Epithelial cell of esophagus (primary cell): ENCODE measurements at regions not wholly inside any gene's neighbourhood (a gene's known extent, or its start where the extent isn't known, plus 50 kb on each side); places are given as distances from the start of the nearest gene placed in this dataset.
A peak's percentile ranks its signal among the peaks of the same experiment; 100 is the strongest.

ENCODE experiments used
- DNase-seq: peaks from one replicate; pipeline ENCODE4 v3.0.0; 2010; ENCODE audit warnings: low read depth
- H3K4me3 ChIP-seq: 2 replicates; pipeline ENCODE4 v1.5.1; 2011; ENCODE audit warnings: mild to moderate bottlenecking, low read length, control low read depth
- TF ChIP-seq, protein P1 (sequence below): IDR thresholded peaks from 2 replicates; pipeline ENCODE4 v1.5.1; 2011; ENCODE audit warnings: low read depth, mild to moderate bottlenecking, low read length, control low read depth, inconsistent platforms; ENCODE audit not compliant: insufficient read depth; ENCODE audit errors: missing control alignments

DNA sequence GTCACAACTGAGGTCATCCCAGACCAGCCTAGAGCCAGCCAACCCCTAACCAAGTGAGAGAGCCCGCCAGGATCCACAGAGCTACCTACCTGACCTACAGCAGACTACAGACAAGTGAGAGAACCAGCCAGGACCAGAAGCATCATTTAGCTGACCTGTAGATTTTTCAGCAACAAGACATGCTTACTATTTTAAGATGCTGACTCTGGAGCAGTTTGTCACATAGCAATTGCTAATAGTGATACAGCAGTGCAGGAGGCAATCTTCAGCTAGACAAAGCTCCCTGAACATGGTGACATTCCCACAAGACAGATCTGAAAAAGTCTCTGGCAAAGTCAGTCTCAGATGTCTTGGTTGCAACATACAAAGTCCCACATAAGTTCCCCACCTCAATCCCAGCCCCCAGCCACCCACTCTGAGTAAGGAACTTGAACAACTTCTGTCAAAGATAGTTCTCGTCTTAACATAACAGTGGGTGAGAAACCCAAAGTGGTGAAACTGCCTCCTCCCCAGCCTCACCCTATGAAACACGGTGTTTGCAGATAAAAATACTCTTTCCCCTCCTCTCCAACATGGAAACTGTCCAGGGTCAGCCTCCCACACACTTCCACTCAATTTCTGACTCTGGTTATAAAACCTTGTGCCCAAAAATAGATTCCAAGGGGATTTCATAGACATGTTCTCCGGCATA is 120.3 kb upstream of the SLC6A11 start:
- no peak overlapping the region for H3K4me3 ChIP-seq
- TF ChIP-seq, protein P1, sequence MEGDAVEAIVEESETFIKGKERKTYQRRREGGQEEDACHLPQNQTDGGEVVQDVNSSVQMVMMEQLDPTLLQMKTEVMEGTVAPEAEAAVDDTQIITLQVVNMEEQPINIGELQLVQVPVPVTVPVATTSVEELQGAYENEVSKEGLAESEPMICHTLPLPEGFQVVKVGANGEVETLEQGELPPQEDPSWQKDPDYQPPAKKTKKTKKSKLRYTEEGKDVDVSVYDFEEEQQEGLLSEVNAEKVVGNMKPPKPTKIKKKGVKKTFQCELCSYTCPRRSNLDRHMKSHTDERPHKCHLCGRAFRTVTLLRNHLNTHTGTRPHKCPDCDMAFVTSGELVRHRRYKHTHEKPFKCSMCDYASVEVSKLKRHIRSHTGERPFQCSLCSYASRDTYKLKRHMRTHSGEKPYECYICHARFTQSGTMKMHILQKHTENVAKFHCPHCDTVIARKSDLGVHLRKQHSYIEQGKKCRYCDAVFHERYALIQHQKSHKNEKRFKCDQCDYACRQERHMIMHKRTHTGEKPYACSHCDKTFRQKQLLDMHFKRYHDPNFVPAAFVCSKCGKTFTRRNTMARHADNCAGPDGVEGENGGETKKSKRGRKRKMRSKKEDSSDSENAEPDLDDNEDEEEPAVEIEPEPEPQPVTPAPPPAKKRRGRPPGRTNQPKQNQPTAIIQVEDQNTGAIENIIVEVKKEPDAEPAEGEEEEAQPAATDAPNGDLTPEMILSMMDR: no peak
- DNase-seq: no peak

DNA sequence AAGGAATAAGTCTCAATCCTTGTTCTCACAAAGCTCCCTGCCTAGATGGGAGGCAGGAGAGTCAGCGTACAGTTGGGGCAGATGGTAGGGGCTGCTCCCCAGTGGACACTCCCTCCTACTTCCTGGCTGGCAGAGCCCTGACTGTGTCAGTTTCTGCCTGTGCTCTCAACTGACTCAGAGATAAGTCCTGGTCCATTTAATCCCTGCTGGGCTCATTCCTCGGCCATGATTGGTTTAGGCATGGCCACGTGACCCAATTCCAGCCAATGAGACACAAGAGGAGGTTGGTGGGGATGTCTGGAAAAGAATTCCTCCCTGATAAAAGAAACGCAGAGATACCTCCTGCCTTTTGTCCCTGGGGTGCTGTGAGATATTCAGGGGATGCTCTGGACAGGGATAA is 118.1 kb upstream of the SLC6A11 start:
- TF ChIP-seq, protein P1: no peak
- peak; percentile 26 for DNase-seq
- no peak overlapping the region for H3K4me3 ChIP-seq

DNA sequence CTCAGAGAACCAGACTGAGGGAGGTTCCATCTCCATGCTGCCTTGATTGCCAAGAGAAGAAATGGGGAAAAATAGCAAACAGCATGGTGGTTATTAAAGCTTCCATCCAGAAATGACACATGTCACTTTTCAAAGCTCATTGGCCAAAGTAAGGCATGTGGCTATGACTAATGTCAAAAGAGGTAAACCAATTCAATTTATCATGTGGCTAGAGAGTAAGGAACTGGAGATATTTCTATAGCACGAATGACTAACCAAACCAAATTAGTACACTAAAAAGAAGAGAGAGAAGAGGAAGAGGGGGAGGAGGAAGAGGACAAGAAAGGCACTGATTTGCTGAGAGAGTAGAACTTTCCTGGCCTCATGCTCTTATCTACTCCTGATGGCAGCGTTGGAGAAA is 115.2 kb upstream of the SLC6A11 start:
- no peak overlapping the region for H3K4me3 ChIP-seq
- TF ChIP-seq, protein P1: no peak
- no peak for DNase-seq

DNA sequence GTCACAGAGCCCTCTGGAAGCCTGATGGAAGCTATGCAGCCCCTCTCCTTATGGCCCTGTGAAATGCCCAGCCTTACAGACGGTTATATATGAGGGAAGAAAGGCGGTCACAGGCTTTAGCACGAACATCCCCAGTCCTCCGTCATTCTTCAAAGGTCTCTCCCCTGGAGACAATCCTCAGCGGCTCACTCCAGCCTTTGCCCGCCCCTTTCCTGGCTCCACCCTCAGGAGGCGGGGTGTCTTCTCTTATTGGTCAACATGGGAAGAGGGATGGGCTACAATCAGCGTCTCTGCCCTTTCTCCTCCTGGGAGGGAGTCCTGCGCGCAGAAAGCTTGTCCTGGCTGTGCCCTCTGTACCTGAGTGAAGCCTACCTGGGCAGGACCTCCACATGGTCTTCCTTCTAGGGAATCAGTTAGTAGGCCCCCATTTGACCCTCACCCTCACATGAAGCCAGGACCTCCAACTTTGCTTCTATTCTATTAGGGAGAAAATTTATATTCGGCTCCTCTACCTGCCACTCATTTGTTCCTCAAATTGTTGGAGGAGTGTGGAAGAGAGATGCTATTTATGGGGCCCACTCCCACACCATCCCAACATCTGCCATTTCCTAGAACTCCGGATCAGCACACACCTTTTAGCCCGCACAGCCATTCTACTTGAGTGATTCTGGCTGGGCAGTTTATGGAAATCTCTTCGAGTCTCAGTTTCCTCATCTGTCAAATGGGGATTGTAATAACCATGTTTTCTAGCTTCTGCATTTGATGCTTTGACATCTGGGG is 112.9 kb upstream of the SLC6A11 start:
- DNase-seq: peak; percentile 7
- no peak overlapping the region for H3K4me3 ChIP-seq

DNA sequence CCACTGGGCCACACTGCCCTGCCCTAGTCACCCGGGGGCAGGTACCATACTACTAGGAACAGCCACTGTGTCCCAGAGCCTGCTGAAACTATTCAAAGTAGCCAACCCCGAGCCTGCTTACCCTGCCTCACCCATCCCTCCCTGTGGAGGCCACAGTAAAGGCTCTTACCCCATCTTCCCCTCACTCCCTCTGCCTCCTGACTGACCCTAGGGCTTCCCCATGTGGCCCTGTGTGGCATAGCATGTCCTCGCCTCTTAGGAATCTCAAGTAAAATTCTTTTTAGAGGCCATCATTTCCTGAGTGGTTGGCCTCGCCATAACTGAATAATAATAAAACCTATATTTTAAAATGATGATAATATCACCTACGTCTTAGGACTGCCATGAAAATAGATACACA is 112.2 kb upstream of the SLC6A11 start:
- TF ChIP-seq, protein P1: peak; percentile 27
- peak; percentile 38 for DNase-seq
- no peak overlapping the region for H3K4me3 ChIP-seq

More for the DNA sequence above, 112.9 kb upstream of the SLC6A11 start:
- TF ChIP-seq, protein P1: no peak

DNA sequence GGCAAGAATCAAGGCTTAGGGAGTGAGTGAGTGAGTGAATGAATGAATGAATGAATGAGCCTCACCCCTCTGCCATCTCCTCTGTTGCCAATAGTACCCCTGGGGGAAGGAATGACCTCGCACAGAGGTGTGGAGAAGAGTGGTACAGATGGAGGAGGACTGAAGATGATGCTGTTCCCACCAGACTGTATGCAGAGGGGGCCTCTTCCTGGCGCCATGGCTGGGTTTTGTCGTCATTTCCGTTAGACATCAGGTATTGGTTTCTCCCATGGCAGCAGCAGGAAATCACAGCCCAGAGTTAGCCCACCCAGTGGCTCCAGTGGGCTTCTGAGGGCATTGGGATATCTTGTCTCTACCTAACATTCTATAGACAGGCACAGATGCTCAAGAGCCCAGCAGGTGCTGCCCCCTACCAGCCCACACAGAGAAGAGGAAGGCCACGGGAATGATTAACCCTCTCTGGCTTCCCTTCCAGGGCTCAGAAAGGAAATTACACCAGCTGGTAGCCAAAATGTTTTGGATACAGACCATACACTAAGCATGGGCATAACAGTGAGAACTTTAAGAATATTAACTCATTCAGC is 109.8 kb upstream of the SLC6A11 start:
- TF ChIP-seq, protein P1: no peak
- DNase-seq: no peak
- H3K4me3 ChIP-seq: no peak overlapping the region
